ENCODE measurements at regions not wholly inside any gene's neighbourhood (a gene's known extent, or its start where the extent isn't known, plus 50 kb on each side); places are given as distances from the start of the nearest gene placed in this dataset.

DNA sequence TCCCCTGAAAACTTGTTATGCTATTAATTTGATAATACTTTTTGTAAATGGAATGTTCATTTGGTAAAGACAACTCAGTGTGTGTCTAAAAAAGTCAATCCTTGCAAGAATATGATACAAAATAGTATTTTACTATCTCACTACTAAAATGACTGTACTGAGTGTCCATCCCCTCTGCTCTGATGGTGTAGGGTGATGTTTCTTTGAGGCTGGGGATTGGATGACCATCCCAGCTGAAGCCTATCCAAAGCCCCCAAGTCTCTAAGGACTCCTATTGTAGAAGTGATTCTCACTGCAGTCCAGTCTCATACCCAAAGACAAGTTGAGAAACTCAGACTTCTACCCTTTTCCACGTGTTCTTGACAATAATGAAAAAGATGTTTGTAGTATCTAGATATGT lies 1128.4 kb downstream of the BCL11B start:
- TF ChIP-seq, protein P1, sequence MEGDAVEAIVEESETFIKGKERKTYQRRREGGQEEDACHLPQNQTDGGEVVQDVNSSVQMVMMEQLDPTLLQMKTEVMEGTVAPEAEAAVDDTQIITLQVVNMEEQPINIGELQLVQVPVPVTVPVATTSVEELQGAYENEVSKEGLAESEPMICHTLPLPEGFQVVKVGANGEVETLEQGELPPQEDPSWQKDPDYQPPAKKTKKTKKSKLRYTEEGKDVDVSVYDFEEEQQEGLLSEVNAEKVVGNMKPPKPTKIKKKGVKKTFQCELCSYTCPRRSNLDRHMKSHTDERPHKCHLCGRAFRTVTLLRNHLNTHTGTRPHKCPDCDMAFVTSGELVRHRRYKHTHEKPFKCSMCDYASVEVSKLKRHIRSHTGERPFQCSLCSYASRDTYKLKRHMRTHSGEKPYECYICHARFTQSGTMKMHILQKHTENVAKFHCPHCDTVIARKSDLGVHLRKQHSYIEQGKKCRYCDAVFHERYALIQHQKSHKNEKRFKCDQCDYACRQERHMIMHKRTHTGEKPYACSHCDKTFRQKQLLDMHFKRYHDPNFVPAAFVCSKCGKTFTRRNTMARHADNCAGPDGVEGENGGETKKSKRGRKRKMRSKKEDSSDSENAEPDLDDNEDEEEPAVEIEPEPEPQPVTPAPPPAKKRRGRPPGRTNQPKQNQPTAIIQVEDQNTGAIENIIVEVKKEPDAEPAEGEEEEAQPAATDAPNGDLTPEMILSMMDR (conservative IDR thresholded peaks at IDR 0.05) = no peak
- no peak for TF ChIP-seq ZFX (IDR thresholded peaks at IDR 0.05)
